Fibroblast of villous mesenchyme (primary cell): ENCODE measurements at regions not wholly inside any gene's neighbourhood (a gene's known extent, or its start where the extent isn't known, plus 50 kb on each side); places are given as distances from the start of the nearest gene placed in this dataset.

ENCODE experiments used
- DNase-seq: peaks from one replicate; pipeline ENCODE4 v3.0.0-alpha.2; 2010; ENCODE audit warnings: low read depth
- H3K4me3 ChIP-seq: 2 replicates; pipeline ENCODE4 v1.5.1; 2011; ENCODE audit warnings: low read depth, mild to moderate bottlenecking, low read length
- CTCF ChIP-seq: IDR thresholded peaks from 2 replicates; pipeline ENCODE4 v1.5.1; 2012; ENCODE audit warnings: low read depth, mild to moderate bottlenecking, low read length; ENCODE audit not compliant: insufficient read depth

GRCh38 chr3:150077581-150078247 lies 107.0 kb upstream of the PFN2 start:
- TF ChIP-seq CTCF: no peak
- no peak overlapping the region for H3K4me3 ChIP-seq
- no peak for DNase-seq

GRCh38 chr3:150077107-150077506 lies 106.4 kb upstream of the PFN2 start:
- no peak overlapping the region for H3K4me3 ChIP-seq
- DNase-seq: no peak
- TF ChIP-seq CTCF: no peak

- DNase-seq: no peak
- H3K4me3 ChIP-seq: no peak overlapping the region
- no peak for TF ChIP-seq CTCF
Observed at GRCh38 chr3:150076443-150076842, 105.7 kb upstream of the PFN2 start.

- DNase-seq: no peak
- TF ChIP-seq CTCF: no peak
- H3K4me3 ChIP-seq: no peak overlapping the region
Observed at GRCh38 chr3:150075417-150075865, 104.7 kb upstream of the PFN2 start.

GRCh38 chr3:150074697-150075416 lies 104.2 kb upstream of the PFN2 start:
- no peak for TF ChIP-seq CTCF
- peak overlapping the region; percentile 26 for H3K4me3 ChIP-seq
- peak; percentile 32 for DNase-seq

- peak; percentile 31 for DNase-seq
- TF ChIP-seq CTCF: no peak
- H3K4me3 ChIP-seq: peak overlapping the region; percentile 26
Observed at GRCh38 chr3:150074277-150074676, 103.6 kb upstream of the PFN2 start.
